NCI-H748 treated with DMSO at 0.1 percent for 48 hours (cell line): ENCODE measurements at regions not wholly inside any gene's neighbourhood (a gene's known extent, or its start where the extent isn't known, plus 50 kb on each side); places are given as distances from the start of the nearest gene placed in this dataset.
"Not testable (repeated sequence)": the region's sequence is repeated elsewhere in the genome, so short reads cannot be mapped to it uniquely, and the experiment has no call there.

Experiments used
- DNase-seq: peaks from one replicate; lab custom pipeline; 2025; lab: John Stamatoyannopoulos, UW

GRCh38 chrX:69062493-69062892 is 102.8 kb downstream of the PJA1 start:
- DNase-seq, result no peak

- DNase-seq, result no peak
Measured at GRCh38 chrX:69060631-69061408, 104.4 kb downstream of the PJA1 start.

GRCh38 chrX:69055193-69055592 is 110.1 kb downstream of the PJA1 start:
- DNase-seq, result no peak

- not testable (repeated sequence) for DNase-seq
Measured at GRCh38 chrX:69054497-69054896, 110.8 kb downstream of the PJA1 start.

GRCh38 chrX:69051901-69052300 is 113.4 kb downstream of the PJA1 start:
- no peak for DNase-seq

- DNase-seq, result no peak
Measured at GRCh38 chrX:69050051-69050765, 115.0 kb downstream of the PJA1 start.

GRCh38 chrX:69046996-69047490 is 118.2 kb downstream of the PJA1 start:
- DNase-seq, result no peak

- no peak for DNase-seq
Measured at GRCh38 chrX:69045616-69046345, 119.5 kb downstream of the PJA1 start.

GRCh38 chrX:69038816-69039215 is 126.4 kb downstream of the PJA1 start:
- DNase-seq, result no peak

GRCh38 chrX:69038188-69038587 is 127.1 kb downstream of the PJA1 start:
- DNase-seq, result no peak

- no peak for DNase-seq
Measured at GRCh38 chrX:69037786-69038185, 127.5 kb downstream of the PJA1 start.

GRCh38 chrX:69036674-69037573 is 128.3 kb downstream of the PJA1 start:
- no peak for DNase-seq

GRCh38 chrX:69034451-69034850 is 130.8 kb downstream of the PJA1 start:
- DNase-seq, result no peak

- DNase-seq, result no peak
Measured at GRCh38 chrX:69033936-69034335, 131.3 kb downstream of the PJA1 start.

- DNase-seq, result no peak
Measured at GRCh38 chrX:69032601-69033000, 132.7 kb downstream of the PJA1 start.

- DNase-seq, result no peak
Measured at GRCh38 chrX:69031971-69032391, 133.3 kb downstream of the PJA1 start.

GRCh38 chrX:69031181-69031580 is 134.1 kb downstream of the PJA1 start:
- DNase-seq, result no peak

GRCh38 chrX:69029771-69030170 is 135.5 kb downstream of the PJA1 start:
- no peak for DNase-seq

- no peak for DNase-seq
Measured at GRCh38 chrX:69028761-69029120, 136.5 kb downstream of the PJA1 start.

GRCh38 chrX:69028006-69028760 is 137.1 kb downstream of the PJA1 start:
- DNase-seq, result no peak
